ENCODE measurements at regions not wholly inside any gene's neighbourhood (a gene's known extent, or its start where the extent isn't known, plus 50 kb on each side); places are given as distances from the start of the nearest gene placed in this dataset.
"Not testable (repeated sequence)": the region's sequence is repeated elsewhere in the genome, so short reads cannot be mapped to it uniquely, and the experiment has no call there.

GRCh38 chr4:121616449-121616848 is 80.3 kb downstream of the ANXA5 start:
- not testable (repeated sequence) for DNase-seq

- DNase-seq: no peak
These were observed 82.7 kb downstream of the ANXA5 start for GRCh38 chr4:121614101-121614500.

- DNase-seq: no peak
These were observed 97.7 kb downstream of the ANXA5 start for GRCh38 chr4:121599049-121599448.

GRCh38 chr4:121597346-121597934 is 99.3 kb downstream of the ANXA5 start:
- no peak for DNase-seq

- peak; percentile 12 for DNase-seq
These were observed 101.8 kb downstream of the ANXA5 start for GRCh38 chr4:121594796-121595526.

GRCh38 chr4:121593760-121594159 is 103.0 kb downstream of the ANXA5 start:
- DNase-seq: no peak

GRCh38 chr4:121592257-121592656 is 104.5 kb downstream of the ANXA5 start:
- DNase-seq: not testable (repeated sequence)

GRCh38 chr4:121584836-121585235 is 111.9 kb downstream of the ANXA5 start:
- no peak for DNase-seq

- no peak for DNase-seq
These were observed 113.4 kb downstream of the ANXA5 start for GRCh38 chr4:121583396-121583795.

GRCh38 chr4:121582296-121582695 is 114.5 kb downstream of the ANXA5 start:
- DNase-seq: no peak

GRCh38 chr4:121575392-121575791 is 121.4 kb downstream of the ANXA5 start:
- not testable (repeated sequence) for DNase-seq

- DNase-seq: no peak
These were observed 122.2 kb downstream of the ANXA5 start for GRCh38 chr4:121574618-121575017.

GRCh38 chr4:121567748-121568147 is 129.0 kb downstream of the ANXA5 start:
- DNase-seq: no peak

GRCh38 chr4:121564840-121565375 is 131.9 kb downstream of the ANXA5 start:
- DNase-seq: no peak

- no peak for DNase-seq
These were observed 134.0 kb downstream of the ANXA5 start for GRCh38 chr4:121562811-121563210.

GRCh38 chr4:121555315-121556107 is 141.3 kb downstream of the ANXA5 start:
- no peak for DNase-seq

- no peak for DNase-seq
These were observed 142.4 kb downstream of the ANXA5 start for GRCh38 chr4:121554382-121554781.

GRCh38 chr4:121551881-121552280 is 144.9 kb downstream of the ANXA5 start:
- DNase-seq: no peak

- DNase-seq: no peak
These were observed 145.5 kb downstream of the ANXA5 start for GRCh38 chr4:121551271-121551670.

- no peak for DNase-seq
These were observed 155.1 kb downstream of the ANXA5 start for GRCh38 chr4:121541696-121542095.

GRCh38 chr4:121535351-121535750 is 154.5 kb upstream of the QRFPR start:
- no peak for DNase-seq

GRCh38 chr4:121534187-121534586 is 153.4 kb upstream of the QRFPR start:
- DNase-seq: no peak

- no peak for DNase-seq
These were observed 145.7 kb upstream of the QRFPR start for GRCh38 chr4:121526509-121526908.

All from HCEC 1CT (cell line).